ENCODE measurements at regions not wholly inside any gene's neighbourhood (a gene's known extent, or its start where the extent isn't known, plus 50 kb on each side); places are given as distances from the start of the nearest gene placed in this dataset.

- Histone ChIP-seq H3K4me3 (ENCODE audit: low read length) (no peak overlapping the region), H3K9me3 (ENCODE audit: low read length) (no peaks in the 10 kb centered on the region), H3K79me2 (ENCODE audit: low read length) (no peaks in the 10 kb centered on the region), H3K9ac (ENCODE audit: low read length) (no peak overlapping the region), H3K9me2 (replicated peaks; ENCODE audit: insufficient read depth, low read length) (no peaks in the 10 kb centered on the region), H3K27me3 (ENCODE audit: low read length) (no peaks in the 10 kb centered on the region), H3K36me3 (ENCODE audit: insufficient read depth, low read length) (no peaks in the 10 kb centered on the region), H4K20me1 (ENCODE audit: insufficient read depth, low read depth, low read length) (no peaks in the 10 kb centered on the region), H3K27ac (ENCODE audit: low read length) (no peak overlapping the region), H3K4me1 (ENCODE audit: low read length) (peaks cover 8% of the 10 kb centered on the region), H2AFZ (ENCODE audit: low read length) (no peak overlapping the region), H3K4me2 (ENCODE audit: low read depth, low read length, poor library complexity, severe bottlenecking) (peak overlapping the region; percentile 48)
- peak; percentile 68 for DNase-seq
Measured at GRCh38 chr4:175953960-175954521, 111.6 kb upstream of the WDR17 start.

GRCh38 chr4:175954685-175955084 lies 111.0 kb upstream of the WDR17 start:
- Histone ChIP-seq H3K79me2 (ENCODE audit: low read length) (no peaks in the 10 kb centered on the region), H3K9me3 (ENCODE audit: low read length) (no peaks in the 10 kb centered on the region), H3K4me2 (ENCODE audit: low read depth, low read length, poor library complexity, severe bottlenecking) (no peak overlapping the region), H3K4me3 (ENCODE audit: low read length) (no peak overlapping the region), H3K36me3 (ENCODE audit: insufficient read depth, low read length) (no peaks in the 10 kb centered on the region), H3K9me2 (replicated peaks; ENCODE audit: insufficient read depth, low read length) (no peaks in the 10 kb centered on the region), H2AFZ (ENCODE audit: low read length) (no peak overlapping the region), H3K27me3 (ENCODE audit: low read length) (no peaks in the 10 kb centered on the region), H3K9ac (ENCODE audit: low read length) (no peak overlapping the region), H3K4me1 (ENCODE audit: low read length) (peaks cover 8% of the 10 kb centered on the region), H3K27ac (ENCODE audit: low read length) (no peak overlapping the region), H4K20me1 (ENCODE audit: insufficient read depth, low read depth, low read length) (no peaks in the 10 kb centered on the region)
- no peak for DNase-seq

GRCh38 chr4:175961604-175962003 lies 104.0 kb upstream of the WDR17 start:
- Histone ChIP-seq H3K4me3 (ENCODE audit: low read length) (no peak overlapping the region), H3K27me3 (ENCODE audit: low read length) (no peaks in the 10 kb centered on the region), H4K20me1 (ENCODE audit: insufficient read depth, low read depth, low read length) (no peaks in the 10 kb centered on the region), H3K9ac (ENCODE audit: low read length) (no peak overlapping the region), H3K27ac (ENCODE audit: low read length) (no peak overlapping the region), H3K36me3 (ENCODE audit: insufficient read depth, low read length) (no peaks in the 10 kb centered on the region), H3K9me2 (replicated peaks; ENCODE audit: insufficient read depth, low read length) (no peaks in the 10 kb centered on the region), H3K9me3 (ENCODE audit: low read length) (no peaks in the 10 kb centered on the region), H2AFZ (ENCODE audit: low read length) (no peak overlapping the region), H3K4me2 (ENCODE audit: low read depth, low read length, poor library complexity, severe bottlenecking) (no peak overlapping the region), H3K79me2 (ENCODE audit: low read length) (no peaks in the 10 kb centered on the region), H3K4me1 (ENCODE audit: low read length) (no peaks in the 10 kb centered on the region)
- DNase-seq = no peak

- Histone ChIP-seq H3K4me2 (ENCODE audit: low read depth, low read length, poor library complexity, severe bottlenecking) (no peak overlapping the region), H3K79me2 (ENCODE audit: low read length) (no peaks in the 10 kb centered on the region), H3K4me3 (ENCODE audit: low read length) (no peak overlapping the region), H3K27me3 (ENCODE audit: low read length) (no peaks in the 10 kb centered on the region), H3K9me2 (replicated peaks; ENCODE audit: insufficient read depth, low read length) (no peaks in the 10 kb centered on the region), H2AFZ (ENCODE audit: low read length) (no peak overlapping the region), H3K4me1 (ENCODE audit: low read length) (no peaks in the 10 kb centered on the region), H3K9ac (ENCODE audit: low read length) (no peak overlapping the region), H3K27ac (ENCODE audit: low read length) (no peak overlapping the region), H4K20me1 (ENCODE audit: insufficient read depth, low read depth, low read length) (no peaks in the 10 kb centered on the region), H3K9me3 (ENCODE audit: low read length) (no peaks in the 10 kb centered on the region), H3K36me3 (ENCODE audit: insufficient read depth, low read length) (no peaks in the 10 kb centered on the region)
- DNase-seq = no peak
Measured at GRCh38 chr4:175970072-175970471, 95.6 kb upstream of the WDR17 start.

GRCh38 chr4:175970724-175971123 lies 94.9 kb upstream of the WDR17 start:
- Histone ChIP-seq H3K27me3 (ENCODE audit: low read length) (no peaks in the 10 kb centered on the region), H3K9me2 (replicated peaks; ENCODE audit: insufficient read depth, low read length) (no peaks in the 10 kb centered on the region), H3K4me1 (ENCODE audit: low read length) (no peaks in the 10 kb centered on the region), H3K4me3 (ENCODE audit: low read length) (no peak overlapping the region), H4K20me1 (ENCODE audit: insufficient read depth, low read depth, low read length) (no peaks in the 10 kb centered on the region), H3K79me2 (ENCODE audit: low read length) (no peaks in the 10 kb centered on the region), H3K4me2 (ENCODE audit: low read depth, low read length, poor library complexity, severe bottlenecking) (no peak overlapping the region), H2AFZ (ENCODE audit: low read length) (no peak overlapping the region), H3K9ac (ENCODE audit: low read length) (no peak overlapping the region), H3K36me3 (ENCODE audit: insufficient read depth, low read length) (no peaks in the 10 kb centered on the region), H3K9me3 (ENCODE audit: low read length) (no peaks in the 10 kb centered on the region), H3K27ac (ENCODE audit: low read length) (no peak overlapping the region)
- no peak for DNase-seq

- DNase-seq = no peak
- Histone ChIP-seq H3K79me2 (ENCODE audit: low read length) (no peaks in the 10 kb centered on the region), H2AFZ (ENCODE audit: low read length) (no peak overlapping the region), H4K20me1 (ENCODE audit: insufficient read depth, low read depth, low read length) (no peaks in the 10 kb centered on the region), H3K4me3 (ENCODE audit: low read length) (no peak overlapping the region), H3K27me3 (ENCODE audit: low read length) (no peaks in the 10 kb centered on the region), H3K9me3 (ENCODE audit: low read length) (no peaks in the 10 kb centered on the region), H3K4me1 (ENCODE audit: low read length) (no peaks in the 10 kb centered on the region), H3K36me3 (ENCODE audit: insufficient read depth, low read length) (no peaks in the 10 kb centered on the region), H3K9ac (ENCODE audit: low read length) (no peak overlapping the region), H3K9me2 (replicated peaks; ENCODE audit: insufficient read depth, low read length) (no peaks in the 10 kb centered on the region), H3K27ac (ENCODE audit: low read length) (no peak overlapping the region), H3K4me2 (ENCODE audit: low read depth, low read length, poor library complexity, severe bottlenecking) (no peak overlapping the region)
Measured at GRCh38 chr4:175971388-175972179, 94.1 kb upstream of the WDR17 start.

- no peak for DNase-seq
- Histone ChIP-seq H3K79me2 (ENCODE audit: low read length) (no peaks in the 10 kb centered on the region), H3K4me1 (ENCODE audit: low read length) (no peaks in the 10 kb centered on the region), H3K9ac (ENCODE audit: low read length) (no peak overlapping the region), H3K9me3 (ENCODE audit: low read length) (no peaks in the 10 kb centered on the region), H3K27ac (ENCODE audit: low read length) (no peak overlapping the region), H2AFZ (ENCODE audit: low read length) (no peak overlapping the region), H3K4me3 (ENCODE audit: low read length) (no peak overlapping the region), H3K36me3 (ENCODE audit: insufficient read depth, low read length) (no peaks in the 10 kb centered on the region), H4K20me1 (ENCODE audit: insufficient read depth, low read depth, low read length) (no peaks in the 10 kb centered on the region), H3K9me2 (replicated peaks; ENCODE audit: insufficient read depth, low read length) (no peaks in the 10 kb centered on the region), H3K4me2 (ENCODE audit: low read depth, low read length, poor library complexity, severe bottlenecking) (no peak overlapping the region), H3K27me3 (ENCODE audit: low read length) (no peaks in the 10 kb centered on the region)
Measured at GRCh38 chr4:175973027-175973923, 92.4 kb upstream of the WDR17 start.

GRCh38 chr4:175983636-175984035 lies 82.0 kb upstream of the WDR17 start:
- no peak overlapping the region for H2AFZ ChIP-seq (ENCODE audit: low read length)
- no peaks in the 10 kb centered on the region for H3K9me2 ChIP-seq (replicated peaks; ENCODE audit: insufficient read depth, low read length)
- no peaks in the 10 kb centered on the region for H3K36me3 ChIP-seq (ENCODE audit: insufficient read depth, low read length)
- H3K27ac ChIP-seq (ENCODE audit: low read length) = no peak overlapping the region
- no peak overlapping the region for H3K4me3 ChIP-seq (ENCODE audit: low read length)
- H3K4me1 ChIP-seq (ENCODE audit: low read length) = no peaks in the 10 kb centered on the region
- no peaks in the 10 kb centered on the region for H4K20me1 ChIP-seq (ENCODE audit: insufficient read depth, low read depth, low read length)
- H3K9me3 ChIP-seq (ENCODE audit: low read length) = no peaks in the 10 kb centered on the region
- no peaks in the 10 kb centered on the region for H3K27me3 ChIP-seq (ENCODE audit: low read length)
- H3K4me2 ChIP-seq (ENCODE audit: low read depth, low read length, poor library complexity, severe bottlenecking) = no peak overlapping the region
- DNase-seq = no peak
- H3K79me2 ChIP-seq (ENCODE audit: low read length) = no peaks in the 10 kb centered on the region
- no peak overlapping the region for H3K9ac ChIP-seq (ENCODE audit: low read length)
